ENCODE measurements at regions not wholly inside any gene's neighbourhood (a gene's known extent, or its start where the extent isn't known, plus 50 kb on each side); places are given as distances from the start of the nearest gene placed in this dataset.

- DNase-seq: peak; percentile 20
Observed at GRCh38 chrX:39518476-39519029, 579.2 kb downstream of the BCOR start.

GRCh38 chrX:39519030-39519488 is 578.7 kb downstream of the BCOR start:
- DNase-seq: peak; percentile 36

GRCh38 chrX:39519566-39520301 is 578.0 kb downstream of the BCOR start:
- peak; percentile 36 for DNase-seq

GRCh38 chrX:39525758-39526157 is 572.0 kb downstream of the BCOR start:
- DNase-seq: no peak

DNA sequence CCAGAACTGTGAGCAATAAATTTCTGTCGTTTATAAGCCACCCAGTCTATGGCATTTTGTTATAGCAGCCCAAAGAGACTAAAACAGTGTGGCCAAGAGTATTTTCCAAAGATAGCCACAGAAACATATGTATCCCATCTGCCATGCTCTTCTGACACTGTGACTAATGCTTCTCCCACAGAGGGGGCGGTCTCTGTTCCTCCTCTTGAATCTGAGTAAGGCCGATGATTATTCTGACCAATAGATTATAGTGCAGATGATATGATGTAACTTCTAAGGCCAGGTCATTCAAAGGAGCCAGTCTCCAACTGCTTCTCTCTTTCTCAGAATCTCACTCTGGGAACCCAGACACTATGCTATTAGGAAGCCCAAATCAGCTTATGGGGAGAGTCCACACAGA is 570.7 kb downstream of the BCOR start:
- DNase-seq: no peak

DNA sequence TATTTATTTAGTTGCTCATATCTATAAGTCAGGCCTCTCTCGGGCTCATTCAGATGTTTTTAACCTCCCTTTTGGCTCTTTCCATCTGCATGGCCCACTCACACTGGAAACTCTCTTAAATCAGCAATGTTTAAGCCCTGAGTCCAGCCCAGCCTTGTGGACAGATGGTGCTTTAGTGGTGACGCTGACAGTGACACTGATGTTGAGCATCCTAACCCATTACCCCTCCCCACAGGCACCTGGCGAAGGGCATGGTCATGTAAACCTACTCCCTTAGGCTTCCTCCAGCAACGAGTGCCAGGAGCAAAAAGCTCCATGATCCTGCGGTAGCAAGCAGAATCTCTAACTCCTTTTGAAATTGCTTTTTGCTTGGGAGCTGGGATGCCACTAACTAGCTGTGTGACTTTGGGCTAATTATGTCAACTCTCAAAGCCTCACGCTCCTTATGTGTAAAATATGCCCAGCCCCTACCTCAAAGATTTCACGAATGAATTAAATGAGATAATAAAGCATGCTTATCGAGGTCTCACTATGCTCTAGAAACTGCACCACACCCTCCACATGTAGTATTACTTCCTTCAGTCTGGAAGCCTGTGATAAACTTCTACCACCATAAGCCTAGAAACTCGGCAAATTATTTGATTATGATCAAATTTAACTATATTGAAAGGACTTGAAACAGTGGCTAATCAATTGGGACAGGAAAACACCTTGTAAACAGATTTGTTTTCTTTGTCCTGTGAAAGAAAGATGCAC is 569.4 kb downstream of the BCOR start:
- DNase-seq: no peak

GRCh38 chrX:39532761-39533160 is 565.0 kb downstream of the BCOR start:
- DNase-seq: no peak

- DNase-seq: no peak
Observed at GRCh38 chrX:39534949-39535348, 562.8 kb downstream of the BCOR start.

GRCh38 chrX:39536211-39536610 is 561.5 kb downstream of the BCOR start:
- no peak for DNase-seq

- no peak for DNase-seq
Observed at GRCh38 chrX:39541881-39542280, 555.9 kb downstream of the BCOR start.

- no peak for DNase-seq
Observed at GRCh38 chrX:39542316-39542715, 555.4 kb downstream of the BCOR start.

DNA sequence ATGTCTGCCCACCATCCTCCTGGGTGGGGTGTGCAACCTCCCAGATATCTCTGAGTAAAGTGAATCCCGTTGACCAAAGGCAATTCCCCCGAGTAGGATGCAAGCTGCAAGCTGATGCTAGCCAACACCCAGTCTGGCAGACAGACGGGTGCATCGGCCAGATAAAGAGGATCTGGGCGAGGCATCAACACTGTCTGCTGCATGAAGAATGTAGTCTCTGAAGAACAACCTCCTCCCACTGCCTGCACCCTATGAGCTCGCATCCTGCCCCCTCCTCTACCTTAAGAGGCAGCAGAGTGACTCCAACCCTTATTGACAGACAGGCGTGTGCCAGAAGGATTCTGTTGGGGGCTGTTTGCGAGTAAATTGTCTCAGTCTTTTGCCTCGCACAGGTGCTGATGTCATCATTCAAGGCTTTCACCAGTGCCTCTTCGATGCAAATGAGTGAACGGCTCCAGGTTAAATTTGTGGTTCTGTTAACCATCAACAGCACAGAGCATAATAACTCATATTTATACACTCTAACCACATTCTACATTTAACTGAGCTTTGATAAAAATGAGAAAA is 546.9 kb downstream of the BCOR start:
- DNase-seq: no peak

DNA sequence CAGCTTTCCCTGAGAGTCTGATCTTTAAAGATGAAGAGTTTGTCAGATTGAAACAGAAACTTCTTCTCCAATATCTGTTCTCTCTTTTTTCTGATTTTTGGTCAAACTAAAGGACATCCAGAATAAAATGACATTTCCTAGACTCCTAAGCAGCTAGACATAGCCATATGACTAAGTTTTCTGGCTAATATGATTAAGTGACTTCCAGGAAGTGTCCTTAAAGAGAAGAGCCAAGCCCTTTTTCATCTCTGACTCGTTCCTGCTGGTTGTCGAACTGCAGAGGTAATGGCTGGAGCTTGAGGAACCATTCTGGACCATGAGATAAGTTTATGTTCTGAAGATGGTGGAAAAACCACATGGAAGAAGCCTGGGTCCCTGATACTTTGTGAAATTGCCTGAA is 546.0 kb downstream of the BCOR start:
- DNase-seq: no peak

- no peak for DNase-seq
Observed at GRCh38 chrX:39555431-39555830, 542.3 kb downstream of the BCOR start.

DNA sequence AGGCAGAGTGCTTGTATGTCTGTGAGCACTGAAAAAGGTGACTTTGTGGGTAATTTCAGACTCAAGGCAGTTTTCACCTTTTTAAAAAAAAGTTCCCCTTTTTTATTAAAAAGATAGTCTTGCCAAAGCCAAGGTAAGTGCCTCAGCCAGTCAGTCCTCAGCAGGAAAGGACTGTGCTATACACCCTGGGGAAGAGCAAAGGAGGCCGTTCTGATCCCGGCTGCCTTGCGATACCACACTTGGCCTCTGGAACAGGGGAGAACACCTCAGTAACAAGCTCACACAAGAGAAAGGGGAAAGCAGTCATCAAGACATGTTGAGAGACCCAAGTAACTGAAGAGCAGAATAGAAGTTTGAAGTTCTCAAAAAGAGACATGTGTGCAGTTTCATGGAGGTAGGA is 541.7 kb downstream of the BCOR start:
- no peak for DNase-seq

DNA sequence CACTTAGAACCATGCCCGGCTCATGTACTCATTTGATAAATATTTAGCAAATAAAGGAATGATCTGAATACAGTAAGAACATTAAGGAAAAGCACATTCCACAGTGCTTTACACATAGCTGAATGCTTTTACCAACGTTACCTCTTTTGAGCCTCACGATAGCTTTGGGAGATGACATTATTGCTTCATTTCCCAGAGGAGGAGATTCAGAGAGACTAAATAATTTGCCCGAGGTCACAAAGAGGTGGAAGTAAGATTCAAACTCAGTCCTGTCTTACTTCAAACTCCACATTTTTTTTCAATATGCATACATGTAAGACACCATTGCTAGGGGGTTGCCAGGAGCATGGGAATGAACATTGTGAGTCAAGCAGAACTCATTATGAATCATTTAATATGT is 538.5 kb downstream of the BCOR start:
- DNase-seq: no peak

DNA sequence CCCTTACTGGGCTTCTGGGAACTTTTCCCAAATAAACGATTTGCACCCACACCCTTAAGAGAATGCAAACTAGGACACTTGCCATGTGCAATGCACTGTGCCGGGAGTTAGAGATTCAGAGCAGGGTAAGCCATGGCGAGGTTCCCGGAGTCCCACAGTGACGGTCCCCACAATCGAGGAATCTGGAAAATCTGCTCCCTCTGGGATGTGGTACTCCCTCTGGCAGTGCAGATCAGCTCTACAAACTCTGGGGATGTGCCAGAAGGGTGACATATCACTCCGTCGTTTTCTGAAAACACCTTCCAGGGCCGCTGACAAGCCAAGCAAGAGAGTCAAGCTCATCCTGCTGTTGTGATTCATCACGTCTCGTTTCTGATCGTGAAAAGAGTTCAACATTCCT is 537.5 kb downstream of the BCOR start:
- no peak for DNase-seq

GRCh38 chrX:39563178-39563577 is 534.6 kb downstream of the BCOR start:
- no peak for DNase-seq

- DNase-seq: no peak
Observed at GRCh38 chrX:39564751-39565150, 533.0 kb downstream of the BCOR start.

- DNase-seq: no peak
Observed at GRCh38 chrX:39574178-39574577, 523.6 kb downstream of the BCOR start.

DNA sequence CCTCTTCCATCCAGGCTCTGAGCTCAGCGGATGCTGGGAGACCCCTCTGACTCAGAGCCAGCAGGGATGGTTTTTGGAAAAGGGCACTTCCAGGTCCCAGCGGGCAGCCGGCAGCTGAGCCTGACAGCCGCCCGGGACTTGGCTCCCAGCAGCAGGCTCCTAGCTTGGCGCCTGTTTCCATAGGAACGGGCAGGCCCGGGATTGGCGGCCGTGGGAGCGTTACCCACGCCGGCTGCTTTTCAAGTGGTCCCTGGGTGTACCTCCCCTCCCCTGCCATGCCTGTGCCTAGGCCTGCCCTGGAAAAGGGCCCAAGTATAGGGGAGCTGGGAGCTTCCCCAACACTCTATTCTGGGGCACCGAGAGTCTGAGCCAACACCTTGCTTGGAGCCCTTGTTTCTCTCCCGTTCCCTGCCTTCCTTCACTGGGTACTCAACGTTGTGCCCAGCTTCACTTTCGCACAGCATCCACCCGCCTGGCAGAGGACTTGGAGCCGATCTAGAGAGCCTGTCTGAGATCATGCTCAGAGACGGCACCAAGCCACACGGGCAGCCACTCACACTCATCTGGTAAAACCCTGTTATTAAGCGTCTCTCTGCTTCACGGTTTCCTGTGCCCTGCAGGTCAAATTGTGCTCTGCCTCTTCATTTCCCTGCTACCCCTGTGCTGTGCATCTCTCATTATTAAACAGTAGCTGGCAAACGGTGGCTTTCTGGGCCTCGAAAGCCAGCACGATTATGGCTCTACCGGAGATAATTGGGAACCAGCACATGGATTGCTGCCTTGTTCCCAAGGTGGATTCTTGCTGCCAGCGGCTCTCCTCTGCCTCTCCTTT is 521.5 kb downstream of the BCOR start:
- peak; percentile 38 for DNase-seq

DNA sequence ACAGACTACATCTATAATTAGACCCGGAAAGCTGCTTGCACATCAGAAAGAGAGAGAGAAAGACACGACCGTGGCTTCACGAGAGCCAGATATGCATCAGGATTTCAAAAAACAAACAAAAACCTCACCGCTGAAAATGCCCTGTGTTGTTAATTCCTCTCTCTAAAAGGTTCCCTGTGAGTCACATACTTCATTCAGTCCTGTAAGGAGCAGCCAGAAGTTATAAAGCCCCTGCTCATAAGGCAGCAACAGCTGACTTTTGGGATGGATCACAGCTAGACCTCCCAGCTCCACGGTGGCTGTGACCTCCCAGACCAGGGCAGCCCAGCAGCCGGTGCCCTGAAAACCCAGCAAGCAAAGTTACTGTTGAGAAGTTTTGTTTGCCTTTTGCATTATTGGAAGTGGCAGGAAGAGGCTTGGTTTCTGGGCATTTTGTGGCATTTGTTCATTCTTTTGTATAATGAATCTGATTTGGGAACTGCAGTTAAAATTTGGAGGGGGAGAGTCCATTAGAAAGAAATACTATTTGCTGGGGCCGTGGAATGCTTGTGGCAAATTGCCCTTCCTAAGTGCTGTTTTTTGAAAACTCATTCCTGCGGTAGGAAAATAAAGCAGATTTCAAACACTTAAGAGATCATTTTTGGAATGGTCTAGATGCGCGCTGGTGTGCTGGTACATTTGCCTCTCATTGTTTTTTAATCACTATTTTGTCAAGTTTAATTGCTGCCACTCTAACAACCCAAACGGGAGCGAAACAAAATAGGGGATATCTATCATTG is 520.4 kb downstream of the BCOR start:
- DNase-seq: peak; percentile 14
